NCI-H82 treated with DMSO at 0.1 percent for 48 hours (cell line): ENCODE measurements at regions not wholly inside any gene's neighbourhood (a gene's known extent, or its start where the extent isn't known, plus 50 kb on each side); places are given as distances from the start of the nearest gene placed in this dataset.
A peak's percentile ranks its signal among the peaks of the same experiment; 100 is the strongest.

Experiments
- DNase-seq: peaks from one replicate; lab custom pipeline; 2025; ENCODE audit not compliant: unreplicated experiment; lab: John Stamatoyannopoulos, UW

- DNase-seq: no peak
Observed at GRCh38 chr12:24608108-24608507, 340.8 kb downstream of the BCAT1 start.

- no peak for DNase-seq
Observed at GRCh38 chr12:24605916-24606315, 343.0 kb downstream of the BCAT1 start.

- no peak for DNase-seq
Observed at GRCh38 chr12:24605466-24605865, 343.4 kb downstream of the BCAT1 start.

- DNase-seq: no peak
Observed at GRCh38 chr12:24603371-24603770, 345.5 kb downstream of the BCAT1 start.

GRCh38 chr12:24600996-24601395, 347.9 kb downstream of the BCAT1 start:
- no peak for DNase-seq

GRCh38 chr12:24600551-24600950, 348.4 kb downstream of the BCAT1 start:
- DNase-seq: no peak

GRCh38 chr12:24599736-24600135, 349.2 kb downstream of the BCAT1 start:
- no peak for DNase-seq

- DNase-seq: no peak
Observed at GRCh38 chr12:24597580-24597979, 351.3 kb downstream of the BCAT1 start.

- peak; percentile 67 for DNase-seq
Observed at GRCh38 chr12:24596768-24597388, 352.0 kb downstream of the BCAT1 start.

GRCh38 chr12:24595652-24596235, 353.2 kb downstream of the BCAT1 start:
- DNase-seq: no peak

GRCh38 chr12:24591715-24592440, 357.0 kb downstream of the BCAT1 start:
- no peak for DNase-seq

- DNase-seq: no peak
Observed at GRCh38 chr12:24591079-24591626, 357.7 kb downstream of the BCAT1 start.

- DNase-seq: no peak
Observed at GRCh38 chr12:24586293-24586692, 362.6 kb downstream of the BCAT1 start.

GRCh38 chr12:24584032-24584675, 364.7 kb downstream of the BCAT1 start:
- DNase-seq: no peak

- DNase-seq: no peak
Observed at GRCh38 chr12:24582954-24583601, 365.8 kb downstream of the BCAT1 start.

GRCh38 chr12:24574538-24574937, 374.4 kb downstream of the BCAT1 start:
- no peak for DNase-seq

GRCh38 chr12:24573621-24574020, 375.3 kb downstream of the BCAT1 start:
- DNase-seq: no peak

- DNase-seq: peak; percentile 93
Observed at GRCh38 chr12:24565300-24565699, 383.6 kb downstream of the BCAT1 start.

GRCh38 chr12:24562771-24563431, 386.0 kb downstream of the BCAT1 start:
- DNase-seq: peak; percentile 59
